Astrocyte of the cerebellum (primary cell): ENCODE measurements at regions not wholly inside any gene's neighbourhood (a gene's known extent, or its start where the extent isn't known, plus 50 kb on each side); places are given as distances from the start of the nearest gene placed in this dataset.
"Not testable (repeated sequence)": the region's sequence is repeated elsewhere in the genome, so short reads cannot be mapped to it uniquely, and the experiment has no call there.

Experiments used
- DNase-seq: peaks from one replicate; pipeline ENCODE4 v3.0.0-alpha.2; 2011; ENCODE audit warnings: low read depth
- H3K4me3 ChIP-seq: 2 replicates; pipeline ENCODE4 v1.5.1; 2011; ENCODE audit warnings: mild to moderate bottlenecking, low read depth, low read length, moderate library complexity
- CTCF ChIP-seq: IDR thresholded peaks from 2 replicates; pipeline ENCODE4 v1.5.1; 2012; ENCODE audit warnings: low read length, low read depth, moderate library complexity, mild to moderate bottlenecking; ENCODE audit errors: missing control alignments
- in situ Hi-C: cut with HindIII; loops from 2 replicates; pipeline ENCODE4 v1.10.0; 2017; ENCODE audit warnings: low sequenced_read_pairs

- in situ Hi-C loops: no loop called here
- no peak overlapping the region for H3K4me3 ChIP-seq
- DNase-seq: no peak
- no peak for TF ChIP-seq CTCF
Observed at GRCh38 chr9:29220596-29221251, 1647.4 kb upstream of the C9orf72 start.

- in situ Hi-C loops: no loop called here
- DNase-seq: no peak
- H3K4me3 ChIP-seq: no peak overlapping the region
- TF ChIP-seq CTCF: no peak
Observed at GRCh38 chr9:29228558-29228957, 1655.3 kb upstream of the C9orf72 start.

GRCh38 chr9:29230931-29231330 is 1657.7 kb upstream of the C9orf72 start:
- in situ Hi-C loops: no loop called here
- H3K4me3 ChIP-seq: no peak overlapping the region
- no peak for DNase-seq
- TF ChIP-seq CTCF: no peak

- in situ Hi-C loops: no loop called here
- no peak for DNase-seq
- H3K4me3 ChIP-seq: no peak overlapping the region
- TF ChIP-seq CTCF: no peak
Observed at GRCh38 chr9:29233193-29233592, 1659.9 kb upstream of the C9orf72 start.

GRCh38 chr9:29241320-29241719 is 1668.0 kb upstream of the C9orf72 start:
- no peak for TF ChIP-seq CTCF
- no peak overlapping the region for H3K4me3 ChIP-seq
- in situ Hi-C loops: no loop called here
- no peak for DNase-seq

GRCh38 chr9:29245351-29245750 is 1672.1 kb upstream of the C9orf72 start:
- H3K4me3 ChIP-seq: no peak overlapping the region
- in situ Hi-C loops: no loop called here
- DNase-seq: no peak
- TF ChIP-seq CTCF: no peak

- DNase-seq, H3K4me3 ChIP-seq, in situ Hi-C loops: not testable (repeated sequence)
Observed at GRCh38 chr9:29270400-29270799, 1697.1 kb upstream of the C9orf72 start.
